ENCODE measurements at regions not wholly inside any gene's neighbourhood (a gene's known extent, or its start where the extent isn't known, plus 50 kb on each side); places are given as distances from the start of the nearest gene placed in this dataset.

- DNase-seq (ENCODE audit: low read depth), result no peak
- TF ChIP-seq CTCF (IDR thresholded peaks at IDR 0.05; ENCODE audit: insufficient read depth, low read depth, low read length, missing control alignments), result no peak
- no peak overlapping the region for H3K4me3 ChIP-seq (ENCODE audit: low read depth, low read length)
Measured at GRCh38 chr5:175207321-175208040, 236.5 kb downstream of the DRD1 start.

- TF ChIP-seq CTCF (IDR thresholded peaks at IDR 0.05; ENCODE audit: insufficient read depth, low read depth, low read length, missing control alignments), result no peak
- H3K4me3 ChIP-seq (ENCODE audit: low read depth, low read length), result no peak overlapping the region
- DNase-seq (ENCODE audit: low read depth), result no peak
Measured at GRCh38 chr5:175206669-175207068, 237.3 kb downstream of the DRD1 start.

- TF ChIP-seq CTCF (IDR thresholded peaks at IDR 0.05; ENCODE audit: insufficient read depth, low read depth, low read length, missing control alignments), result no peak
Measured at GRCh38 chr5:175202463-175203068, 241.4 kb downstream of the DRD1 start.

GRCh38 chr5:175201393-175201792 is 242.6 kb downstream of the DRD1 start:
- DNase-seq (ENCODE audit: low read depth), result no peak
- no peak for TF ChIP-seq CTCF (IDR thresholded peaks at IDR 0.05; ENCODE audit: insufficient read depth, low read depth, low read length, missing control alignments)
- H3K4me3 ChIP-seq (ENCODE audit: low read depth, low read length), result no peak overlapping the region

More at GRCh38 chr5:175202463-175203068, 241.4 kb downstream of the DRD1 start:
- no peak overlapping the region for H3K4me3 ChIP-seq (ENCODE audit: low read depth, low read length)
- no peak for DNase-seq (ENCODE audit: low read depth)

- no peak overlapping the region for H3K4me3 ChIP-seq (ENCODE audit: low read depth, low read length)
- TF ChIP-seq CTCF (IDR thresholded peaks at IDR 0.05; ENCODE audit: insufficient read depth, low read depth, low read length, missing control alignments), result no peak
- no peak for DNase-seq (ENCODE audit: low read depth)
Measured at GRCh38 chr5:175195698-175196656, 248.0 kb downstream of the DRD1 start.

- no peak for DNase-seq (ENCODE audit: low read depth)
- no peak for TF ChIP-seq CTCF (IDR thresholded peaks at IDR 0.05; ENCODE audit: insufficient read depth, low read depth, low read length, missing control alignments)
- H3K4me3 ChIP-seq (ENCODE audit: low read depth, low read length), result no peak overlapping the region
Measured at GRCh38 chr5:175181331-175181730, 262.7 kb downstream of the DRD1 start.

Measured in GM12865 (cell line).